HCT116 (cell line): ENCODE measurements at regions not wholly inside any gene's neighbourhood (a gene's known extent, or its start where the extent isn't known, plus 50 kb on each side); places are given as distances from the start of the nearest gene placed in this dataset.

Source experiments
- ATAC-seq: fragments of 200-7000 bp; cut with Tn5 transposase; 2 replicates; pipeline ENCODE4 v1.9.1; 2020; ENCODE audit warnings: mild to moderate bottlenecking, moderate library complexity
- BruUV-seq: library from RNA; stranded (reverse); fragments of 400-500 nt; replicated peaks from 2 replicates; lab custom pipeline; 2021; lab: Mats Ljungman, UMichigan
- CTCF ChIA-PET: fragments of 300-600 bp; sonication (Branson Sonifier 250); formaldehyde crosslinking; loops from one replicate; lab custom pipeline; 2021; ENCODE audit warnings: antibody characterized with exemption; lab: Charles Lee
- POLR2A ChIA-PET: fragments of 300-600, 350-600 bp; sonication (Branson Sonifier 250); formaldehyde crosslinking; loops from one replicate; lab custom pipeline; 2021; ENCODE audit warnings: antibody characterized with exemption; lab: Charles Lee
- RAD21 ChIA-PET, 2 experiments: fragments of 300-600 bp; sonication (Branson Sonifier 250); formaldehyde crosslinking; loops; one replicate each; lab custom pipeline; 2023; ENCODE audit warnings: low total read pairs in 2 of 2; ENCODE audit not compliant: uncharacterized antibody in 2 of 2, unreplicated experiment in 2 of 2, low non-redundant PET in 1 of 2; lab: Charles Lee
- DNase-seq: peaks from one replicate; pipeline ENCODE4 v3.0.0-alpha.2; 2010; ENCODE audit warnings: low read depth, low spot score
- H2AFZ ChIP-seq: fragments of 200-600 bp; shearing (Covaris generic), sonication (generic); 2 replicates; pipeline ENCODE4 v1.6.1; 2017; ENCODE audit warnings: low read depth, mixed run types, mixed read lengths, antibody characterized with exemption, low read length; ENCODE audit not compliant: poor library complexity, severe bottlenecking
- H3K27ac ChIP-seq: 2 replicates; pipeline ENCODE4 v1.5.1; 2012; ENCODE audit warnings: low read depth, low read length
- H3K27me3 ChIP-seq: fragments of 200-600 bp; sonication (generic); 2 replicates; pipeline ENCODE4 v1.6.1; 2016; ENCODE audit warnings: mixed run types, low read length, mixed read lengths; ENCODE audit not compliant: insufficient read depth
- H3K36me3 ChIP-seq, 2 experiments: fragments of 200-500 bp in 1 of 2; fragments of 200-600 bp in 1 of 2; sonication (Bioruptor generic) in 1 of 2; sonication (generic) in 1 of 2; 2 replicates each; pipeline versions ENCODE4 v1.5.1 to v1.6.1; 2014 to 2016; ENCODE audit warnings: low read length in 2 of 2, inconsistent platforms in 1 of 2, mixed read lengths in 1 of 2, mixed run types in 1 of 2; ENCODE audit not compliant: insufficient read depth in 2 of 2, control insufficient read depth in 1 of 2
- H3K4me1 ChIP-seq, 2 experiments: fragments of 200-600 bp in 1 of 2; sonication (generic) in 1 of 2; 2 replicates each; pipeline versions ENCODE4 v1.5.1 to v1.6.1; 2012 to 2017; ENCODE audit warnings: low read length in 2 of 2, inconsistent platforms in 1 of 2, mild to moderate bottlenecking in 1 of 2, mixed read lengths in 1 of 2, mixed run types in 1 of 2, moderate library complexity in 1 of 2; ENCODE audit not compliant: insufficient read depth in 2 of 2, control insufficient read depth in 1 of 2
- H3K4me2 ChIP-seq: fragments of 200-600 bp; sonication (generic); 2 replicates; pipeline ENCODE4 v1.6.1; 2017; ENCODE audit warnings: mixed run types, low read length, mixed read lengths
- H3K4me3 ChIP-seq, 2 experiments: fragments of 200-600 bp in 1 of 2; sonication (generic) in 1 of 2; replicated peaks in 1 of 2; 2 replicates each; pipeline ENCODE4 v1.5.1; 2011 to 2016; ENCODE audit warnings: low read length in 2 of 2, control low read depth in 1 of 2, low read depth in 1 of 2, mild to moderate bottlenecking in 1 of 2, mixed read lengths in 1 of 2, mixed run types in 1 of 2
- H3K79me2 ChIP-seq: fragments of 200-600 bp; sonication (generic); 2 replicates; pipeline ENCODE4 v1.6.1; 2017; ENCODE audit warnings: mild to moderate bottlenecking, mixed run types, low read length, moderate library complexity, mixed read lengths; ENCODE audit not compliant: insufficient read depth
- H3K9ac ChIP-seq: fragments of 200-600 bp; sonication (generic); 2 replicates; pipeline ENCODE4 v1.6.1; 2016; ENCODE audit warnings: low read length, mixed read lengths
- H3K9me2 ChIP-seq: fragments of 200-600 bp; sonication (generic), shearing (Covaris generic); 2 replicates; pipeline ENCODE4 v1.6.1; 2017; ENCODE audit warnings: mixed run types, mild to moderate bottlenecking, moderate library complexity; ENCODE audit not compliant: insufficient read depth
- H3K9me3 ChIP-seq, 2 experiments: fragments of 200-500 bp in 1 of 2; fragments of 200-600 bp in 1 of 2; sonication (Bioruptor generic) in 1 of 2; sonication (generic) in 1 of 2; 2 replicates each; pipeline ENCODE4 v1.6.1; 2014 to 2017; ENCODE audit warnings: low read length in 2 of 2, mixed read lengths in 2 of 2, inconsistent platforms in 1 of 2, low read depth in 1 of 2, mild to moderate bottlenecking in 1 of 2, mixed run types in 1 of 2, moderate library complexity in 1 of 2; ENCODE audit not compliant: control insufficient read depth in 1 of 2, insufficient read depth in 1 of 2
- H4K20me1 ChIP-seq: fragments of 200-600 bp; sonication (generic), shearing (Covaris generic); 2 replicates; pipeline ENCODE4 v1.6.1; 2017; ENCODE audit warnings: mixed run types, mild to moderate bottlenecking, moderate library complexity; ENCODE audit not compliant: insufficient read depth
- ELF1 ChIP-seq: IDR thresholded peaks from 2 replicates; pipeline ENCODE4 v1.6.1; 2012; ENCODE audit warnings: low read depth, borderline replicate concordance
- EZH2phosphoT487 ChIP-seq: fragments of 200-600 bp; IDR thresholded peaks from 2 replicates; pipeline ENCODE4 v1.6.1; 2018; ENCODE audit warnings: antibody characterized with exemption, borderline replicate concordance
- JUND ChIP-seq: IDR thresholded peaks from 2 replicates; pipeline ENCODE4 v1.6.1; 2012
- POLR2A ChIP-seq: IDR thresholded peaks from 2 replicates; pipeline ENCODE4 v1.7.0; 2011; ENCODE audit warnings: borderline replicate concordance; ENCODE audit not compliant: insufficient read depth, insufficient read length; ENCODE audit errors: extremely low read depth
- REST ChIP-seq: IDR thresholded peaks from 2 replicates; pipeline ENCODE4 v1.6.1; 2012; ENCODE audit warnings: low read depth
- SRF ChIP-seq: IDR thresholded peaks from 2 replicates; pipeline ENCODE4 v1.6.1; 2012; ENCODE audit warnings: low read depth
- YY1 ChIP-seq: IDR thresholded peaks from 2 replicates; pipeline ENCODE4 v1.6.1; 2011; ENCODE audit warnings: low read length, low read depth, moderate library complexity, mild to moderate bottlenecking; ENCODE audit not compliant: insufficient replicate concordance; ENCODE audit errors: extremely low read depth
- ZBTB33 ChIP-seq: IDR thresholded peaks from 2 replicates; pipeline ENCODE4 v1.6.1; 2011; ENCODE audit warnings: mild to moderate bottlenecking, low read length, moderate library complexity; ENCODE audit not compliant: insufficient replicate concordance; ENCODE audit errors: extremely low read depth
- ZNF274 ChIP-seq: fragments of 200-500 bp; sonication (Bioruptor generic); IDR thresholded peaks from 2 replicates; pipeline ENCODE4 v1.6.1; 2014; ENCODE audit warnings: mild to moderate bottlenecking, low read depth, low read length, inconsistent platforms
- intact Hi-C: fragments of 100-400 bp; cut with micrococcal nuclease; formaldehyde crosslinking; loops from 2 replicates; pipeline ENCODE4 v1.10.0; 2022
- TF ChIP-seq, protein P1 (sequence below): IDR thresholded peaks from 2 replicates; pipeline ENCODE4 v1.6.1; 2012

GRCh38 chr13:87393358-87393757 lies 277.8 kb upstream of the SLITRK5 start:
- Histone ChIP-seq H2AFZ (no peak overlapping the region), H3K4me2 (no peak overlapping the region), H3K4me3 (no peak overlapping the region)
- intact Hi-C loops, result no loop called here
- TF ChIP-seq JUND, result no peak
- TF ChIP-seq ZNF274, result no peak
- no peak for TF ChIP-seq YY1
- no peak for TF ChIP-seq POLR2A
- TF ChIP-seq, protein P1, sequence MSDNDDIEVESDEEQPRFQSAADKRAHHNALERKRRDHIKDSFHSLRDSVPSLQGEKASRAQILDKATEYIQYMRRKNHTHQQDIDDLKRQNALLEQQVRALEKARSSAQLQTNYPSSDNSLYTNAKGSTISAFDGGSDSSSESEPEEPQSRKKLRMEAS, result no peak
- TF ChIP-seq EZH2phosphoT487, result no peak
- no peak for TF ChIP-seq SRF
- no peak for TF ChIP-seq ZBTB33
- no peak for TF ChIP-seq ELF1
- TF ChIP-seq REST, result no peak
- TF ChIP-seq, all 23 proteins: peak for 0
- H3K9ac ChIP-seq, result no peak overlapping the region
- ChIA-PET CTCF (no interaction called here), RAD21 (no interaction called here), POLR2A (no interaction called here)
- no peaks in the 10 kb centered on the region for H3K36me3 ChIP-seq
- no TSS peak for BruUV-seq
- ATAC-seq (no peak), DNase-seq (no peak)
- no peaks in the 10 kb centered on the region for H3K9me3 ChIP-seq
- no peak overlapping the region for H3K27ac ChIP-seq
- H3K27me3 ChIP-seq, result no peaks in the 10 kb centered on the region
- H3K9me2 ChIP-seq, result no peaks in the 10 kb centered on the region
- H4K20me1 ChIP-seq, result no peaks in the 10 kb centered on the region
- H3K79me2 ChIP-seq, result no peaks in the 10 kb centered on the region
- no peaks in the 10 kb centered on the region for H3K4me1 ChIP-seq
